Astrocyte of the spinal cord (primary cell): ENCODE measurements at regions not wholly inside any gene's neighbourhood (a gene's known extent, or its start where the extent isn't known, plus 50 kb on each side); places are given as distances from the start of the nearest gene placed in this dataset.

Experiments used
- DNase-seq: peaks from one replicate; pipeline ENCODE4 v3.0.0; 2011; ENCODE audit warnings: low read depth, low spot score
- H3K4me3 ChIP-seq: 2 replicates; pipeline ENCODE4 v1.5.1; 2011; ENCODE audit warnings: low read depth, mild to moderate bottlenecking, low read length, moderate library complexity
- CTCF ChIP-seq: IDR thresholded peaks from 2 replicates; pipeline ENCODE4 v1.5.1; 2012; ENCODE audit warnings: low read depth, mild to moderate bottlenecking, low read length, inconsistent platforms
- in situ Hi-C: cut with HindIII; loops from 2 replicates; pipeline ENCODE4 v1.10.0; 2017; ENCODE audit warnings: low sequenced_read_pairs

GRCh38 chr19:30317403-30317802, 54.8 kb upstream of the ZNF536 start:
- H3K4me3 ChIP-seq = no peak overlapping the region
- no peak for TF ChIP-seq CTCF
- in situ Hi-C loops = no loop called here
- no peak for DNase-seq

GRCh38 chr19:30318261-30318660, 53.9 kb upstream of the ZNF536 start:
- H3K4me3 ChIP-seq = no peak overlapping the region
- TF ChIP-seq CTCF = no peak
- no peak for DNase-seq
- in situ Hi-C loops = no loop called here

DNA sequence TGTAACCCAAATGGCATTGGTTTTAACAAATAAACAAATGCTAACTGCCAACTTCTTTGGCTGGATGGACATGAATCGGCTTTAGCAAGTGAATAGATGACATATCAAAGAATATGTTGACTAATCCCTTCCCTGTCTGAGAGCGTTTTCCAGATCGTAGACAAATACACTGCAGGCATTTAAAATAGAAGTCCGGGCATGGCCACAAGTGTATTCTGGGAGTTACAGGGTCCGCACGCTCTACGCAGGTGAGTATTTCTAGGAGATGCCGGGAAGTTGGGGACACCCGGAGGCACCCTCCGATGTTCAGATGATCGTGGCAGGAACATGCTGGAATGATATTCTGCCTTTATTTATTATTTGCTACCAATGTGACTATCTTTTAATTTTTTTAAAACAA, 53.2 kb upstream of the ZNF536 start:
- in situ Hi-C loops = no loop called here
- H3K4me3 ChIP-seq = no peak overlapping the region
- TF ChIP-seq CTCF = no peak
- DNase-seq = no peak

GRCh38 chr19:30319411-30319810, 52.8 kb upstream of the ZNF536 start:
- DNase-seq = no peak
- in situ Hi-C loops = no loop called here
- TF ChIP-seq CTCF = no peak
- H3K4me3 ChIP-seq = no peak overlapping the region

DNA sequence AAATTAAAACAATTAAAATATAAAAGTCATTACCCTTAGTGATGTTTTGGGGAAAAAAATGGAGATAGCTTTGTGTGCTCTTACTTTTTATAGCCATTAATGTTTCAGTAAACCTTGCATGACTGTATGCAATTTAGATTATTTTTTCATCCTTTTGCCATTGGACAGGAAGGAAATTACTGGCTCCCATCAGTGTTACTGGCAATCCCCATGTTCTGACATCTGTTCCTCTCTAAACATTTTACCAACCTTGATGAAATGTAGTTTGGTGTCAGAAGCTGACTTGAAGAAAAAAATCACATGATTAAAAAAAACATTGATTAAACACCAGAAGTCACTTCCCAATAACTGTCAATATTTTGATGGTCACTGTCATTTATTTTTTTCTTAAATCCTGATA, 52.3 kb upstream of the ZNF536 start:
- in situ Hi-C loops = no loop called here
- H3K4me3 ChIP-seq = no peak overlapping the region
- no peak for TF ChIP-seq CTCF
- DNase-seq = no peak

GRCh38 chr19:30320466-30320865, 51.7 kb upstream of the ZNF536 start:
- DNase-seq = no peak
- H3K4me3 ChIP-seq = no peak overlapping the region
- in situ Hi-C loops = no loop called here
- no peak for TF ChIP-seq CTCF

DNA sequence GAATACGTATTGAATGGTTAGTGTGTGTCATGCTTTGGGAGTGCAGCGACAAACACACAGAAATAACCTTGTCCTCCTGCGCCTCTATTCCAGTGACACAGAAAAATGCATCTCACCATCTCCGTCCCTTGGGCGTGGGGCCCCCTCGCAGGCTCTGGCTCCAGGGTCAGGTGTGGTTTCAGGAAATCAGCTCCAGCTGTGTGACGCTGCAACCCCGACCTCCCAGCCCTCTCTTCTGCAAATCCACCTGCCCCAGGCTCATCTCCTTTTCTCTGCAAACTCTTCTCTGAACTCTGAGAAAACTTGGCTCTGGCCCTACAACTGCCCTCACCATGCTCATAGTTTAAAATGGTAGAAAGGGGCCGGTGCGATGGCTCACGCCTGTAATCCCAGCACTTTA, 51.3 kb upstream of the ZNF536 start:
- no peak for TF ChIP-seq CTCF
- no peak for DNase-seq
- in situ Hi-C loops = no loop called here

More for the DNA sequence above, 51.3 kb upstream of the ZNF536 start:
- no peak overlapping the region for H3K4me3 ChIP-seq
